ENCODE measurements at regions not wholly inside any gene's neighbourhood (a gene's known extent, or its start where the extent isn't known, plus 50 kb on each side); places are given as distances from the start of the nearest gene placed in this dataset.

GRCh38 chr7:46982928-46983327 lies 599.0 kb downstream of the TNS3 start:
- Mint-ChIP-seq H3K27me3 (no peaks in the 10 kb centered on the region), H3K36me3 (no peaks in the 10 kb centered on the region), H3K4me3 (no peak overlapping the region), H3K27ac (no peak overlapping the region), H3K4me1 (no peaks in the 10 kb centered on the region), H3K9me3 (no peaks in the 10 kb centered on the region)
- ATAC-seq (ENCODE audit: low read depth) (no peak), DNase-seq (no peak)
- POLR2A ChIA-PET = no interaction called here

GRCh38 chr7:46979439-46979838 lies 602.5 kb downstream of the TNS3 start:
- DNase-seq = no peak
- H3K4me1 Mint-ChIP-seq = no peaks in the 10 kb centered on the region
- ATAC-seq (ENCODE audit: low read depth) = no peak
- no peak overlapping the region for H3K27ac Mint-ChIP-seq
- H3K27me3 Mint-ChIP-seq = no peaks in the 10 kb centered on the region
- no peaks in the 10 kb centered on the region for H3K36me3 Mint-ChIP-seq
- POLR2A ChIA-PET = no interaction called here
- no peak overlapping the region for H3K4me3 Mint-ChIP-seq
- H3K9me3 Mint-ChIP-seq = no peaks in the 10 kb centered on the region

GRCh38 chr7:46975493-46975892 lies 606.4 kb downstream of the TNS3 start:
- Mint-ChIP-seq H3K4me3 (no peak overlapping the region), H3K4me1 (no peaks in the 10 kb centered on the region), H3K9me3 (no peaks in the 10 kb centered on the region), H3K27ac (no peak overlapping the region), H3K27me3 (no peaks in the 10 kb centered on the region), H3K36me3 (no peaks in the 10 kb centered on the region)
- no peak for ATAC-seq (ENCODE audit: low read depth)
- no peak for DNase-seq
- POLR2A ChIA-PET = no interaction called here

- no peaks in the 10 kb centered on the region for H3K27me3 Mint-ChIP-seq
- no peaks in the 10 kb centered on the region for H3K36me3 Mint-ChIP-seq
- DNase-seq (no peak), ATAC-seq (ENCODE audit: low read depth) (no peak)
- POLR2A ChIA-PET = no interaction called here
- H3K4me3 Mint-ChIP-seq = no peak overlapping the region
- H3K9me3 Mint-ChIP-seq = no peaks in the 10 kb centered on the region
- H3K27ac Mint-ChIP-seq = no peak overlapping the region
- no peaks in the 10 kb centered on the region for H3K4me1 Mint-ChIP-seq
These were observed 609.7 kb downstream of the TNS3 start for GRCh38 chr7:46972205-46972604.

DNA sequence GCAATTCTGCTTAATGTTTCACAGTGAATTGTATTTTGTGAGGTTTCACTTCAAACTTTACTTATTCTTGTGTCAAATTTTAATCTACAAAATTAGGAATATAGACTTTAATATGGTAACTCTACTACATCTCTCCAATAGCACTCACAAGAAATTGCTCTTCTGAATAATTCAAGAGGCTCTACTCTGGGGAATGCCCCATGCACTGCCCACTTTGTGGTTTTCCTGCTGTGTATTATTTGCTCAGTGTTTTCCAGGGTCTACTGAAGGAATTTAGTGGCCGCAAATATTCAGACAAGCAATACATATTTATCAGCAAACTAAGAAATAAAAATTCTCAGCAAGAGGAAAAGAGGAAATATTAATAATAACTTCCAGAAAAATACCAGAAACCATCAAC lies 611.4 kb downstream of the TNS3 start:
- POLR2A ChIA-PET = no interaction called here
- H3K27ac Mint-ChIP-seq = no peak overlapping the region
- no peaks in the 10 kb centered on the region for H3K27me3 Mint-ChIP-seq
- H3K9me3 Mint-ChIP-seq = no peaks in the 10 kb centered on the region
- no peaks in the 10 kb centered on the region for H3K4me1 Mint-ChIP-seq
- DNase-seq = no peak
- H3K4me3 Mint-ChIP-seq = no peak overlapping the region
- ATAC-seq (ENCODE audit: low read depth) = no peak
- H3K36me3 Mint-ChIP-seq = no peaks in the 10 kb centered on the region

DNA sequence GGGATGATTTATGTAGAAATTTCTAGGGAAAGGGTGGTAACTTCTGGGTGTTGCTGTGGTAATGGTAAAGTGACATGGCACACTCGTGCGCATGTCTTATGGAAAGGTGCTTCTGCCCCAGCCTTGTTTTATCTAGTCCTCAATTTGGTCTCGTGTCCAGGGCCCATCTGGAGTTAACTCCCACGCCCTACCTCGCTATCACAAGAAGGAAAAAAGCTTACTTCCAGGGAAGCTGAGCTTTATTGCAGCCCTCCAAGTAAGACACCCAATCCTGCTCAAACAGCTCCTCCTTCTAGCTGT lies 611.8 kb downstream of the TNS3 start:
- Mint-ChIP-seq H3K9me3 (peaks cover 1% of the 10 kb centered on the region), H3K4me3 (no peak overlapping the region), H3K4me1 (no peaks in the 10 kb centered on the region), H3K36me3 (no peaks in the 10 kb centered on the region), H3K27ac (no peak overlapping the region), H3K27me3 (no peaks in the 10 kb centered on the region)
- POLR2A ChIA-PET = no interaction called here
- ATAC-seq (ENCODE audit: low read depth) = no peak
- DNase-seq = no peak

DNA sequence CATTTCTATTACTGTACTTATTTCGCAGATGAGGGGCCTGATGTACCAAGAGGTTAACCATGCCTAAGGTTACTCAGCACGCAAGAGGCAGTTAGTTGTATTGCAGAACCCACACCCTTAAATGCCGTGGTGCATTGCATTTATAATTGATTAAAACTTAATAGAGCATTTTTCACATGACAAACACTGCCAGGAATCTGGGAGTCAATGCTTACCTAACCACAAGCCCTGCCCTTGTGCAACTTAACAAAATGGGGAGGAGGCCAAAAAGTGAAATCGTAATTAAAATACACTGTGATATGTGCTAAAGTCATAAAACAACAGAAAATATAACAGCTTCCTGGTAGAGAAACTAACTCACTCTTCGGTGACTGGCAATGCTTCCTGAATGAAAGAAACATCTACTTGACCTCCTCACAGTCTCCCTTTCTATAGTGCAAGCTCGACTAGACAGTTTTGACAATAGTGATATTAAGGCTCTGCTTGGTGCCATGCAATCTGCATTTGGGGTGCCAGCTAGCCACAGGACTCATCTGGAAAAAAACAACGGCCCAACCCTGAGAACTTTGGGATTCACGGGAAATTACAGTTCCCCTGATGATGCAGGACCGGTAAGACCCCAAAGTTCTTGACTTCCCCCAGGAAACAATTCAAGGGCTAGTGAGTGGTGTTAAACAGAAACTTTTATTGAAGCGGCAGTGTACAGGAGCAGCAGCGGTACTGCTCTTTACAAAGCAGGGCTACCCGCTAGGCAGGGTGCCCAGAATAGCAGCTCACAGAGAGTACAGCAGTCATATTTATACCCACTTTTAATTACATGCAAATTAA lies 612.4 kb downstream of the TNS3 start:
- H3K27ac Mint-ChIP-seq = no peak overlapping the region
- H3K36me3 Mint-ChIP-seq = no peaks in the 10 kb centered on the region
- POLR2A ChIA-PET = no interaction called here
- DNase-seq = no peak
- H3K9me3 Mint-ChIP-seq = peaks cover 1% of the 10 kb centered on the region
- ATAC-seq (ENCODE audit: low read depth) = no peak
- no peaks in the 10 kb centered on the region for H3K4me1 Mint-ChIP-seq
- H3K27me3 Mint-ChIP-seq = no peaks in the 10 kb centered on the region
- no peak overlapping the region for H3K4me3 Mint-ChIP-seq

- Mint-ChIP-seq H3K27me3 (no peaks in the 10 kb centered on the region), H3K27ac (no peak overlapping the region)
- POLR2A ChIA-PET = no interaction called here
These were observed 613.9 kb downstream of the TNS3 start for GRCh38 chr7:46968003-46968402.

GRCh38 chr7:46963719-46964118 lies 618.2 kb downstream of the TNS3 start:
- no peaks in the 10 kb centered on the region for H3K27me3 Mint-ChIP-seq
- no peak overlapping the region for H3K27ac Mint-ChIP-seq
- no peak for DNase-seq
- POLR2A ChIA-PET = no interaction called here
- H3K4me3 Mint-ChIP-seq = no peak overlapping the region
- no peak for ATAC-seq (ENCODE audit: low read depth)
- no peaks in the 10 kb centered on the region for H3K4me1 Mint-ChIP-seq
- peaks cover 7% of the 10 kb centered on the region for H3K9me3 Mint-ChIP-seq
- no peaks in the 10 kb centered on the region for H3K36me3 Mint-ChIP-seq

More at GRCh38 chr7:46968003-46968402, 613.9 kb downstream of the TNS3 start:
- no peak overlapping the region for H3K4me3 Mint-ChIP-seq
- no peaks in the 10 kb centered on the region for H3K4me1 Mint-ChIP-seq
- peaks cover 1% of the 10 kb centered on the region for H3K9me3 Mint-ChIP-seq
- DNase-seq (no peak), ATAC-seq (ENCODE audit: low read depth) (no peak)
- H3K36me3 Mint-ChIP-seq = no peaks in the 10 kb centered on the region

DNA sequence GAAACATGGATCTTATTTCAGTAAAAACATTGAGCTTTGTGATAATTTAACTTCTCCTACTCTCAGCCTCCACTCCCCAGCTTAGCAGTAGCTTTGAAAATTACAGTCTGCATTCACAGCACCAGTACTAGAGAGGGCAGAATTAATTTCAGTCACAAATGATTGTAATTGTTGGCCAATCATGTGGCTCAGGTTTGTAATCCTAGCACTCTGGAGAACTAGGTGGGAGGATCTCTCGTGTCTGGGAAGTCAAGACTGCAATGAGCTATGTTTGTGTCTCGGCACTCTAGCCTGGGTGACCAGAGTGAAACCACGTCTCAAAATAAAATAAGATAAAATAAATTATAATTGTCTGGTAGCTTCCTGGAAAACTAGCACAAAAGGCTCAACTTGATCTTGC lies 620.9 kb downstream of the TNS3 start:
- peaks cover 7% of the 10 kb centered on the region for H3K9me3 Mint-ChIP-seq
- no peaks in the 10 kb centered on the region for H3K36me3 Mint-ChIP-seq

GRCh38 chr7:46957195-46957594 lies 624.7 kb downstream of the TNS3 start:
- Mint-ChIP-seq H3K27me3 (no peaks in the 10 kb centered on the region), H3K4me3 (no peak overlapping the region), H3K36me3 (no peaks in the 10 kb centered on the region), H3K27ac (no peak overlapping the region), H3K9me3 (peaks cover 2% of the 10 kb centered on the region), H3K4me1 (no peaks in the 10 kb centered on the region)
- POLR2A ChIA-PET = no interaction called here
- DNase-seq = no peak
- no peak for ATAC-seq (ENCODE audit: low read depth)

More for the DNA sequence above, 620.9 kb downstream of the TNS3 start:
- no peak for DNase-seq
- Mint-ChIP-seq H3K27ac (no peak overlapping the region), H3K4me1 (no peaks in the 10 kb centered on the region), H3K27me3 (no peaks in the 10 kb centered on the region), H3K4me3 (no peak overlapping the region)
- POLR2A ChIA-PET = no interaction called here
- ATAC-seq (ENCODE audit: low read depth) = no peak

DNA sequence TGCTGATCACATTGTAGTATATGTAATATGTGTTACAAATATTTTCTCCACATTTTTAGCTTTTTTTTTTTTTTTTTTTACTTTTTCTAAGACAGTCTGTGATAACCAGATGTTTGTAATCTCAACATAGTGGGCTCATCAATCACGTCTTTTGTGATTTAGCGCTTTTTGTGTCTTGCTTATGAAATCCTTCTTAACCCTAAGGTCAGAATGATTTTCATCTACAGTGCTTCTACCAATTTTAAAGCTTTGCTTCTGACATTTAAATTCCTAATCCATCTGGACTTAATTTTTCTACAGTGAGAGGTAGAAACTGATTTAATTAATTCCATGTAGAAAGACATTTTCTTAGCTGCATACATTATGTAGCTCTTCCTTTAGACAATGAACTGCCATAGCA lies 626.4 kb downstream of the TNS3 start:
- ATAC-seq (ENCODE audit: low read depth) = no peak
- H3K27ac Mint-ChIP-seq = no peak overlapping the region
- no peaks in the 10 kb centered on the region for H3K4me1 Mint-ChIP-seq

GRCh38 chr7:46954181-46954580 lies 627.7 kb downstream of the TNS3 start:
- no peak for ATAC-seq (ENCODE audit: low read depth)
- Mint-ChIP-seq H3K4me3 (no peak overlapping the region), H3K4me1 (no peaks in the 10 kb centered on the region), H3K27me3 (no peaks in the 10 kb centered on the region), H3K27ac (no peak overlapping the region), H3K9me3 (no peaks in the 10 kb centered on the region), H3K36me3 (no peaks in the 10 kb centered on the region)
- DNase-seq = no peak
- POLR2A ChIA-PET = no interaction called here

More for the DNA sequence above, 626.4 kb downstream of the TNS3 start:
- H3K4me3 Mint-ChIP-seq = no peak overlapping the region
- no peak for DNase-seq
- no peaks in the 10 kb centered on the region for H3K27me3 Mint-ChIP-seq
- H3K36me3 Mint-ChIP-seq = no peaks in the 10 kb centered on the region
- H3K9me3 Mint-ChIP-seq = no peaks in the 10 kb centered on the region
- POLR2A ChIA-PET = no interaction called here

DNA sequence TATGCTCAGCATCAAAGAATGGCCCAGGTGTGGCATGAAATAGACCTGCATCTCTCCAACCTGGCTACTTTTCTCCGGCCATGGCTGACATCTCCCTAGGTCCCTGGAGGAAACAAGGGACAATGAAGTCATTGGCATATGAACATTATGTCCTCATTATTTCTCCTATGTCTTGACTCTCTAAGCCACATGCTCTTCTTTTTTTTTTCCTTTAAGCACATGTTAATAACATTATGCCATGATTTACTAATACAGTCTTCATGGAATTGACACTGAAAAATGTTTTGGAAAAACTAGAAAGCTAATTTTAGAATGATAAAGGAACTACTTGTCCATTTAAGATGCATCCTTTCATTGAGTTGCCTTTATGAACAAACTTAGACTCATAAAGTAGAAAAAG lies 628.9 kb downstream of the TNS3 start:
- Mint-ChIP-seq H3K27me3 (no peaks in the 10 kb centered on the region), H3K36me3 (no peaks in the 10 kb centered on the region), H3K9me3 (no peaks in the 10 kb centered on the region), H3K4me3 (no peak overlapping the region), H3K27ac (no peak overlapping the region), H3K4me1 (no peaks in the 10 kb centered on the region)
- POLR2A ChIA-PET = no interaction called here
- DNase-seq = no peak
- ATAC-seq (ENCODE audit: low read depth) = no peak
